Activated T-helper 2 cell treated with anti-CD3 and anti-CD28 coated beads, Interferon-gamma antibody, Interleukin-2, Interleukin-4, amounts not matched to agents 10 μg/mL and 5 μg/mL and 100 μg/mL, durations not matched to agents 14 hours and 24 hours and 36 hours (primary cell): ENCODE measurements at regions not wholly inside any gene's neighbourhood (a gene's known extent, or its start where the extent isn't known, plus 50 kb on each side); places are given as distances from the start of the nearest gene placed in this dataset.

ENCODE experiments used
- DNase-seq: peaks from one replicate; pipeline ENCODE4 v3.0.0; 2021; ENCODE audit warnings: low spot score
- H3K27ac Mint-ChIP-seq: one replicate; pipeline ENCODE4 v1.8.0; 2021; ENCODE audit warnings: mixed read lengths
- H3K27me3 Mint-ChIP-seq: one replicate; pipeline ENCODE4 v1.8.0; 2021; ENCODE audit warnings: low read depth, mixed read lengths
- H3K36me3 Mint-ChIP-seq: one replicate; pipeline ENCODE4 v1.8.0; 2021; ENCODE audit warnings: low read depth, mixed read lengths
- H3K4me1 Mint-ChIP-seq: one replicate; pipeline ENCODE4 v1.8.0; 2021; ENCODE audit warnings: low read depth, mixed read lengths
- H3K4me3 Mint-ChIP-seq: one replicate; pipeline ENCODE4 v1.8.0; 2021; ENCODE audit warnings: low read depth, mild to moderate bottlenecking, moderate library complexity, mixed read lengths
- H3K9me3 Mint-ChIP-seq: one replicate; pipeline ENCODE4 v1.8.0; 2021; ENCODE audit warnings: mixed read lengths
- intact Hi-C: fragments of 100-400 bp; cut with micrococcal nuclease; formaldehyde crosslinking; loops from one replicate; pipeline ENCODE4 v1.15.1; 2023

DNA sequence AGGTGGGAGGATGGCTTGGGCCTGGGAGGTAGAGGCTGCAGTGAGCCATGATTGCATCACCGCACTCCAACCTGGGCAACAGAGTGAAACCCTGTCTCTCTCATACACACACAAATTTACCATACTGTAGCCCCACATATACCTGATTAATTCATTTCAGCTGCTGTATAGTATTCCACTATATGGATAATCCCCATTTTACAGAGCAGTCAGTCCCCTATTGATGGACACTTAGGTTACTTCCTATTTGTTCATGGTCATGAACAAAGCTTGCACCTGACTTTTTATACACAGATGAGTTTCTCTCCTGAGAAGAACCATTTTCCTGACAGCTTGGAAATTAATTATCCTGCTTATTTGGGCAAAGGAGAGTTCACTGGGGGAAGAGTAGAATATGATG is 59.2 kb downstream of the EMX2 start:
- H3K4me1 Mint-ChIP-seq, result no peaks in the 10 kb centered on the region
- H3K27ac Mint-ChIP-seq, result no peak overlapping the region
- no peak overlapping the region for H3K4me3 Mint-ChIP-seq
- intact Hi-C loops, result no loop called here
- no peaks in the 10 kb centered on the region for H3K9me3 Mint-ChIP-seq
- no peaks in the 10 kb centered on the region for H3K36me3 Mint-ChIP-seq
- peaks cover 3% of the 10 kb centered on the region for H3K27me3 Mint-ChIP-seq
- no peak for DNase-seq

- no peaks in the 10 kb centered on the region for H3K4me1 Mint-ChIP-seq
- no peak overlapping the region for H3K4me3 Mint-ChIP-seq
- H3K27ac Mint-ChIP-seq, result no peak overlapping the region
- H3K9me3 Mint-ChIP-seq, result no peaks in the 10 kb centered on the region
- intact Hi-C loops, result no loop called here
- peaks cover under 1% of the 10 kb centered on the region for H3K27me3 Mint-ChIP-seq
- no peaks in the 10 kb centered on the region for H3K36me3 Mint-ChIP-seq
- no peak for DNase-seq
These were observed 60.5 kb downstream of the EMX2 start for GRCh38 chr10:117603081-117603480.

DNA sequence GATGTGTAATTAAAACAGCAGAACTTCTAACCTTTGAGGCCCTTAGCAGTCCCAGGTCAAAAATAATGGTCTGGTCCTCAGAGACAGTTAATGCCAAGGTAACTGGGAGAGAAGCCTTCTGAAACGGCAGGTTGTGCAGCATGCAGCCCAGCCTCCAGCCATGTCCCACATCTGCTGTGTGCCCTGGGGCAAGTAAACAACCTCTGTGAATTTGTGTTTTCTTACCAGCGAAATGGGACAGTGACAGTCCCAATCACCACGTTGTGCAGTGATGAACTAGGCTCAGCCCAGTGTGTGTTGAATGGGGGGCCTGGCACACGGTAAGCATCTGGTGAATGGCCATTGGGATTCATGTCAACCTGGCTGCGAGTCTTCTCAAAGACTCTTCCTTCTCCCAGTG is 61.2 kb downstream of the EMX2 start:
- no peak overlapping the region for H3K4me3 Mint-ChIP-seq
- H3K9me3 Mint-ChIP-seq, result no peaks in the 10 kb centered on the region
- H3K36me3 Mint-ChIP-seq, result no peaks in the 10 kb centered on the region
- no peaks in the 10 kb centered on the region for H3K4me1 Mint-ChIP-seq
- intact Hi-C loops, result no loop called here
- no peak for DNase-seq
- no peaks in the 10 kb centered on the region for H3K27me3 Mint-ChIP-seq
- no peak overlapping the region for H3K27ac Mint-ChIP-seq

DNA sequence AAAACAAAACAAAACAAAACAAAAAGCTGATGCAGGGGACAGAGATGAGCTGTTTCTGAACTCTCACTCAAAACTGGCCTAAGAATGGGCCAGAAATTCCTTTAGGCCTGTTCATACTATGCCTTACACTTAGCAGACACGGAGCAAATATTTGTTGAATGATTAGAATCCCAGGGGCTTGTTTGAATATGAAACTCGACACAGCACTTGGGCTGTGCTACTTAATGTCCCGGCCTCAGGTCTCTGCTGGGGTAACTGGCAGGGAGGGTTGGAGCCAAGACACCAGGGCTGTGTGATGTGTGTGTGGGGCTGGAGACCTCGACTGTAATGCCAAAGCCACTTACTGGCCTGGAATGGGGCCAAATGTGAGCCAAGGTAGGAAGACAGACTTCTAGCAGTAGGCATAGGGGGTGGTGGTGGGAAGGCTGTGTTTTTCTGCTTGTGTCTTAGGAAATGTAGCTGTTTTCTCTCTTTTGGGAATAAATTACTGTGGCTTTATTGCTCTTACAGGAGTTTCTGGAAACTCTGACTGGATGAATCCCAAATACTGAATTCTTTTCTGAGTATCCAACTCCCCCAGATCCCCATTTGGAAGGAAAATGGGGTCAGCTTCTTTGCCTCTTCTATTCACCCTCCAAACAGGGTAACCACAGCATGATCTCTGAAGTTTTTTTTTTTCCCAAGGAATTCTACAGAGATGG is 66.7 kb downstream of the EMX2 start:
- Mint-ChIP-seq H3K36me3 (no peaks in the 10 kb centered on the region), H3K27ac (no peak overlapping the region), H3K4me3 (no peak overlapping the region), H3K4me1 (no peaks in the 10 kb centered on the region), H3K27me3 (no peaks in the 10 kb centered on the region), H3K9me3 (no peaks in the 10 kb centered on the region)
- intact Hi-C loops, result no loop called here
- DNase-seq, result no peak

DNA sequence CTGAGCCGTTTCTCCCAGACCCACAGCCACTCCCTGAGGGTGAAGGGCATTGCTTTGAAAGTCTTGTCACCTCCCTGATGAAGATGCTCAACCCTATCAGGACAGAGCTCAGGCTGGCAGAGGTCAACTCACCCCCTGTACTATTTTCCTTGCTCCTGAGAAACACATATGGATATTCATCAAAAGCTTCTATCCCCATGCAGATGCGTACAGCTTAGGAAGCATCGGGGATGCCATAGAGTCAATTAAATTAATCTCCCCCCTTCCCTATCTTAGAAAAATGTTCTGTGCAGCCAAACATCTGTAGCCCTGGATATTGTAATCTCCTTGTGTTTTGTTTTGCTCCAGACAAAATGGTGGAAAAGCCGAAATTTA is 67.2 kb downstream of the EMX2 start:
- intact Hi-C loops, result no loop called here
- Mint-ChIP-seq H3K27ac (no peak overlapping the region), H3K36me3 (no peaks in the 10 kb centered on the region), H3K4me3 (no peak overlapping the region), H3K4me1 (no peaks in the 10 kb centered on the region), H3K27me3 (no peaks in the 10 kb centered on the region), H3K9me3 (no peaks in the 10 kb centered on the region)
- no peak for DNase-seq

DNA sequence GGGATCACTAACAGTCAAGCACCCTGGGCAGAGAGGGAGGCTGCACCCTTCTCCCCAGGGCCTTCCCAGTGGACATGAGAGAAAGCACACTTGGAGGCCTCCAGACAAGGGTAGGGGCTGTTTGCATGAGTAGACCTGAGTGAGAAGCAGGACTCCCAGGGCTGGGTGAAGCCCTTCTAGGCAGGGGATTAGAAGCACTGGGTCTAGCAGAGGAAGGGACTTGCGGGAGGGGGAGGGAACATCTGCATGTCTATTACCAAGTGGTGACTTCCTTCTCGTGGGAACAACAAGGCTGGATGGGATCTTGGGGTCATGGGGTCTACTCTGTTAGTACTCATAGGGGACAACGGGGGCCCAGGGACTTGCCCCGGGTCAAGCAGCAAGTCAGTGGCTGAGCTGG is 67.8 kb downstream of the EMX2 start:
- H3K27me3 Mint-ChIP-seq, result no peaks in the 10 kb centered on the region
- H3K4me1 Mint-ChIP-seq, result no peaks in the 10 kb centered on the region
- H3K36me3 Mint-ChIP-seq, result no peaks in the 10 kb centered on the region
- intact Hi-C loops, result no loop called here
- no peak for DNase-seq
- no peak overlapping the region for H3K4me3 Mint-ChIP-seq
- no peak overlapping the region for H3K27ac Mint-ChIP-seq
- no peaks in the 10 kb centered on the region for H3K9me3 Mint-ChIP-seq

- intact Hi-C loops, result no loop called here
- no peaks in the 10 kb centered on the region for H3K27me3 Mint-ChIP-seq
- H3K4me3 Mint-ChIP-seq, result no peak overlapping the region
- no peak overlapping the region for H3K27ac Mint-ChIP-seq
- no peaks in the 10 kb centered on the region for H3K36me3 Mint-ChIP-seq
- H3K4me1 Mint-ChIP-seq, result peaks cover 5% of the 10 kb centered on the region
- no peak for DNase-seq
- no peaks in the 10 kb centered on the region for H3K9me3 Mint-ChIP-seq
These were observed 69.6 kb downstream of the EMX2 start for GRCh38 chr10:117612113-117612512.

- no peak overlapping the region for H3K4me3 Mint-ChIP-seq
- intact Hi-C loops, result no loop called here
- DNase-seq, result no peak
- peaks cover 5% of the 10 kb centered on the region for H3K4me1 Mint-ChIP-seq
- H3K27me3 Mint-ChIP-seq, result no peaks in the 10 kb centered on the region
- no peak overlapping the region for H3K27ac Mint-ChIP-seq
- H3K36me3 Mint-ChIP-seq, result no peaks in the 10 kb centered on the region
- no peaks in the 10 kb centered on the region for H3K9me3 Mint-ChIP-seq
These were observed 73.1 kb downstream of the EMX2 start for GRCh38 chr10:117615649-117616048.

- H3K36me3 Mint-ChIP-seq, result no peaks in the 10 kb centered on the region
- H3K4me3 Mint-ChIP-seq, result no peak overlapping the region
- no peaks in the 10 kb centered on the region for H3K27me3 Mint-ChIP-seq
- intact Hi-C loops, result no loop called here
- no peak for DNase-seq
- H3K4me1 Mint-ChIP-seq, result peaks cover 5% of the 10 kb centered on the region
- H3K9me3 Mint-ChIP-seq, result no peaks in the 10 kb centered on the region
- no peak overlapping the region for H3K27ac Mint-ChIP-seq
These were observed 73.6 kb downstream of the EMX2 start for GRCh38 chr10:117616179-117616578.

- DNase-seq, result no peak
- no peak overlapping the region for H3K27ac Mint-ChIP-seq
- H3K36me3 Mint-ChIP-seq, result no peaks in the 10 kb centered on the region
These were observed 74.5 kb downstream of the EMX2 start for GRCh38 chr10:117617086-117617485.

GRCh38 chr10:117617659-117618058 is 75.1 kb downstream of the EMX2 start:
- H3K27ac Mint-ChIP-seq, result no peak overlapping the region
- no peaks in the 10 kb centered on the region for H3K36me3 Mint-ChIP-seq
- H3K9me3 Mint-ChIP-seq, result no peaks in the 10 kb centered on the region
- H3K4me1 Mint-ChIP-seq, result peaks cover 5% of the 10 kb centered on the region
- no peak overlapping the region for H3K4me3 Mint-ChIP-seq
- H3K27me3 Mint-ChIP-seq, result peaks cover 3% of the 10 kb centered on the region
- intact Hi-C loops, result no loop called here
- no peak for DNase-seq

More at GRCh38 chr10:117617086-117617485, 74.5 kb downstream of the EMX2 start:
- intact Hi-C loops, result no loop called here
- H3K4me1 Mint-ChIP-seq, result peaks cover 5% of the 10 kb centered on the region
- no peak overlapping the region for H3K4me3 Mint-ChIP-seq
- H3K9me3 Mint-ChIP-seq, result no peaks in the 10 kb centered on the region
- H3K27me3 Mint-ChIP-seq, result no peaks in the 10 kb centered on the region

GRCh38 chr10:117619223-117619622 is 76.7 kb downstream of the EMX2 start:
- DNase-seq, result no peak
- H3K36me3 Mint-ChIP-seq, result no peaks in the 10 kb centered on the region
- no peak overlapping the region for H3K27ac Mint-ChIP-seq
- H3K27me3 Mint-ChIP-seq, result peaks cover 7% of the 10 kb centered on the region
- intact Hi-C loops, result no loop called here
- H3K4me3 Mint-ChIP-seq, result no peak overlapping the region
- H3K9me3 Mint-ChIP-seq, result no peaks in the 10 kb centered on the region
- H3K4me1 Mint-ChIP-seq, result peaks cover 5% of the 10 kb centered on the region

DNA sequence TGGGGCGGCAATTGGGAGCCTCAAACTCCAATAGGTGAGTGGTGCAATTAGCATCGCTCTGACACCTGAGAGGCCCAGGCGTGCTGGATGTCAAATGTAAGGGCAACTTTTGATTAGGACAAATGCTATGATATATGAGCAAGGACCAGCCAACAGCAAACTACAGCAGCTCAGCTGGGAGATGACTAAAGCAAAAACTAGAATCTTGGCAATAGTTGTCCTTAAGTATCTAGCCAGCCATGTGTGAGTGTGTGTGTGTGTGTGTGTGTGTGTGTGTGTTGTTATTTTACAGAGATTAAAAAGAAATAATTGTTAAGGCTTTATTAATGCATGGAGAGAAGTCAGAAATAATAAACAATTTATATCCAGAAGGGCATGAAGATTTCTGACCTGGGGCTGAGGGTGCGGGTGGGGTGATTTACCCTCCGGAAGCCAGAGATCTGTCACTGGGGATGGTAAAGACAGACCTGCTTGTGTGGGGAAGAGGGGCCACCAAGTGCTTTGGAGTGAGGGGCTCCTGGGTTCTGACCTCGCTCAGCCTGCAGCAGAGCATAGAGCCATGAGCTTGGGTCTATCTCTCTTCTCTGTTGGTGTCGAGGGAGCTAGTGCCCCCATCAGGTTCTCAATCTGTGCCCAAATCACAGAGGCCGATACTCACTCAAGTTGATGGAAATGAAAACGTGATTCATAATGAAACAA is 77.3 kb downstream of the EMX2 start:
- intact Hi-C loops, result no loop called here
- Mint-ChIP-seq H3K4me3 (no peak overlapping the region), H3K27me3 (peaks cover 7% of the 10 kb centered on the region), H3K4me1 (peaks cover 5% of the 10 kb centered on the region), H3K9me3 (no peaks in the 10 kb centered on the region), H3K36me3 (no peaks in the 10 kb centered on the region), H3K27ac (no peak overlapping the region)
- DNase-seq, result no peak
